H9 (cell line): ENCODE measurements at regions not wholly inside any gene's neighbourhood (a gene's known extent, or its start where the extent isn't known, plus 50 kb on each side); places are given as distances from the start of the nearest gene placed in this dataset.

ENCODE experiments used
- DNase-seq: peaks from one replicate; pipeline ENCODE4 v3.0.0-alpha.2; 2017
- H2AFZ ChIP-seq: one replicate; pipeline ENCODE4 v1.6.1; 2013; ENCODE audit warnings: mild to moderate bottlenecking, low read length, control low read depth, moderate library complexity
- H2AK5ac ChIP-seq: 2 replicates; pipeline ENCODE4 v1.6.1; 2013; ENCODE audit warnings: low read length, control low read depth, mixed read lengths; ENCODE audit not compliant: insufficient read length
- H2BK120ac ChIP-seq: one replicate; pipeline ENCODE4 v1.6.1; 2013; ENCODE audit warnings: low read depth, mild to moderate bottlenecking, low read length, control low read depth, inconsistent platforms; ENCODE audit not compliant: poor library complexity, severe bottlenecking
- H2BK12ac ChIP-seq: 2 replicates; pipeline ENCODE4 v1.6.1; 2013; ENCODE audit warnings: low read length, control low read depth, mixed read lengths, low read depth; ENCODE audit not compliant: insufficient read length
- H2BK15ac ChIP-seq: 2 replicates; pipeline ENCODE4 v1.6.1; 2013; ENCODE audit warnings: low read depth, low read length, control low read depth
- H2BK20ac ChIP-seq: one replicate; pipeline ENCODE4 v1.6.1; 2013; ENCODE audit warnings: low read depth, mild to moderate bottlenecking, low read length, control low read depth, inconsistent platforms; ENCODE audit not compliant: poor library complexity, severe bottlenecking
- H2BK5ac ChIP-seq: 2 replicates; pipeline ENCODE4 v1.6.1; 2013; ENCODE audit warnings: low read length, control low read depth, mixed read lengths; ENCODE audit not compliant: insufficient read length
- H3K14ac ChIP-seq: 2 replicates; pipeline ENCODE4 v1.6.1; 2013; ENCODE audit warnings: low read length, control low read depth; ENCODE audit not compliant: insufficient read depth
- H3K18ac ChIP-seq: 2 replicates; pipeline ENCODE4 v1.6.1; 2013; ENCODE audit warnings: low read depth, mild to moderate bottlenecking, mixed read lengths, low read length, control low read depth; ENCODE audit not compliant: insufficient read length
- H3K23ac ChIP-seq: 2 replicates; pipeline ENCODE4 v1.6.1; 2013; ENCODE audit warnings: low read length, control low read depth, mixed read lengths, low read depth; ENCODE audit not compliant: insufficient read length
- H3K23me2 ChIP-seq: 2 replicates; pipeline ENCODE4 v1.6.1; 2013; ENCODE audit warnings: low read depth, mild to moderate bottlenecking, mixed read lengths, low read length, control low read depth; ENCODE audit not compliant: insufficient read length, poor library complexity, severe bottlenecking
- H3K27ac ChIP-seq: 2 replicates; pipeline ENCODE4 v1.5.1; 2013; ENCODE audit warnings: low read length, control low read depth, mixed read lengths, low read depth; ENCODE audit not compliant: insufficient read length
- H3K27me3 ChIP-seq: 2 replicates; pipeline ENCODE4 v1.6.1; 2013; ENCODE audit warnings: low read length, control low read depth, inconsistent platforms; ENCODE audit not compliant: insufficient read depth
- H3K4ac ChIP-seq: 2 replicates; pipeline ENCODE4 v1.6.1; 2013; ENCODE audit warnings: low read depth, mild to moderate bottlenecking, control low read depth, inconsistent platforms, low read length, moderate library complexity
- H3K4me1 ChIP-seq: 2 replicates; pipeline ENCODE4 v1.6.1; 2013; ENCODE audit warnings: low read length, control low read depth, inconsistent platforms; ENCODE audit not compliant: insufficient read depth
- H3K4me2 ChIP-seq: 2 replicates; pipeline ENCODE4 v1.6.1; 2013; ENCODE audit warnings: low read length, control low read depth, mixed read lengths; ENCODE audit not compliant: insufficient read length, insufficient read depth
- H3K56ac ChIP-seq: 2 replicates; pipeline ENCODE4 v1.6.1; 2013; ENCODE audit warnings: low read depth, mild to moderate bottlenecking, mixed read lengths, low read length, control low read depth; ENCODE audit not compliant: insufficient read length
- H3K79me1 ChIP-seq: 2 replicates; pipeline ENCODE4 v1.6.1; 2013; ENCODE audit warnings: low read depth, mild to moderate bottlenecking, moderate library complexity, low read length, control low read depth, inconsistent platforms; ENCODE audit not compliant: insufficient read depth, poor library complexity, severe bottlenecking
- H3K79me2 ChIP-seq: 2 replicates; pipeline ENCODE4 v1.6.1; 2013; ENCODE audit warnings: low read length, control low read depth, inconsistent platforms; ENCODE audit not compliant: insufficient read depth
- H3K9ac ChIP-seq: 2 replicates; pipeline ENCODE4 v1.6.1; 2013; ENCODE audit warnings: low read length, control low read depth, mixed read lengths; ENCODE audit not compliant: insufficient read length; ENCODE audit errors: extremely low read depth
- H3K9me3 ChIP-seq: one replicate; pipeline ENCODE4 v1.6.1; 2013; ENCODE audit warnings: low read depth, low read length, inconsistent platforms; ENCODE audit not compliant: control insufficient read depth
- H3T11ph ChIP-seq: one replicate; pipeline ENCODE4 v1.6.1; 2013; ENCODE audit warnings: mild to moderate bottlenecking, low read length, control low read depth, inconsistent platforms
- H4K20me1 ChIP-seq: one replicate; pipeline ENCODE4 v1.6.1; 2013; ENCODE audit not compliant: control insufficient read depth, insufficient read length, insufficient read depth
- H4K5ac ChIP-seq: 2 replicates; pipeline ENCODE4 v1.6.1; 2013; ENCODE audit warnings: low read depth, mild to moderate bottlenecking, mixed read lengths, low read length, control low read depth; ENCODE audit not compliant: insufficient read length
- H4K8ac ChIP-seq: replicated peaks from 2 replicates; pipeline ENCODE4 v1.6.1; 2013; ENCODE audit warnings: low read length, control low read depth, mixed read lengths, low read depth; ENCODE audit not compliant: insufficient read length
- H4K91ac ChIP-seq: 2 replicates; pipeline ENCODE4 v1.6.1; 2013; ENCODE audit warnings: low read depth, mild to moderate bottlenecking, moderate library complexity, mixed read lengths, low read length, control low read depth; ENCODE audit not compliant: insufficient read length
- H3K27ac Mint-ChIP-seq, 3 experiments: 2 replicates in 2 of 3; 3 replicates in 1 of 3; pipeline ENCODE4 v1.8.0; 2020 to 2021; ENCODE audit warnings: mixed read lengths in 3 of 3, mild to moderate bottlenecking in 1 of 3, moderate library complexity in 1 of 3
- H3K27me3 Mint-ChIP-seq: 2 replicates; pipeline ENCODE4 v1.8.0; 2021; ENCODE audit warnings: low read depth, mild to moderate bottlenecking, moderate library complexity, mixed read lengths
- H3K36me3 Mint-ChIP-seq, 3 experiments: 2 replicates in 2 of 3; 3 replicates in 1 of 3; pipeline ENCODE4 v1.8.0; 2020 to 2021; ENCODE audit warnings: low read depth in 3 of 3, mixed read lengths in 3 of 3; ENCODE audit not compliant: insufficient read depth in 1 of 3
- H3K4me1 Mint-ChIP-seq, 2 experiments: 2 replicates each; pipeline ENCODE4 v1.8.0; 2020; ENCODE audit warnings: mixed read lengths in 2 of 2
- H3K4me3 Mint-ChIP-seq, 2 experiments: 2 replicates in 1 of 2; 3 replicates in 1 of 2; pipeline ENCODE4 v1.8.0; 2020 to 2021; ENCODE audit warnings: mild to moderate bottlenecking in 2 of 2, mixed read lengths in 2 of 2, moderate library complexity in 1 of 2
- H3K9me3 Mint-ChIP-seq, 2 experiments: 2 replicates in 1 of 2; 3 replicates in 1 of 2; pipeline ENCODE4 v1.8.0; 2020; ENCODE audit warnings: mild to moderate bottlenecking in 2 of 2, mixed read lengths in 2 of 2, moderate library complexity in 1 of 2
- CTCF ChIP-seq: fragments of 200-600 bp; sonication (generic); conservative IDR thresholded peaks from 3 replicates; pipeline ENCODE4 v1.8.0; 2021; ENCODE audit warnings: antibody characterized with exemption, mild to moderate bottlenecking
- WGBS: extraction: QIAGEN DNeasy Blood & Tissue Kit; methylation state at CpG from one replicate; pipeline ENCODE4 v1.1.7; 2013; ENCODE audit warnings: missing lambda C conversion rate, low lambda C conversion rate, mixed read lengths; ENCODE audit not compliant: insufficient read length; ENCODE audit errors: extremely low coverage; 5-methylcytosine and 5-hydroxymethylcytosine counted together

GRCh38 chr4:103445377-103445776, 247.2 kb upstream of the CENPE start:
- Histone ChIP-seq H3K27ac (no peak overlapping the region), H3K23ac (no peak overlapping the region), H4K5ac (no peak overlapping the region), H3K4ac (no peak overlapping the region), H3K9ac (no peak overlapping the region), H3K23me2 (no peaks in the 10 kb centered on the region), H4K8ac (no peak overlapping the region), H3T11ph (no peak overlapping the region), H2AK5ac (no peak overlapping the region), H2BK20ac (no peak overlapping the region), H3K79me2 (no peaks in the 10 kb centered on the region), H3K9me3 (no peaks in the 10 kb centered on the region), H4K20me1 (no peaks in the 10 kb centered on the region), H3K4me2 (no peak overlapping the region), H2AFZ (no peak overlapping the region), H3K56ac (no peak overlapping the region), H2BK120ac (no peak overlapping the region), H3K14ac (no peak overlapping the region), H4K91ac (no peak overlapping the region), H3K18ac (no peak overlapping the region), H2BK5ac (no peak overlapping the region), H3K4me1 (no peaks in the 10 kb centered on the region), H2BK12ac (no peak overlapping the region), H3K79me1 (no peaks in the 10 kb centered on the region), H2BK15ac (no peak overlapping the region), H3K27me3 (no peaks in the 10 kb centered on the region)
- Mint-ChIP-seq H3K27me3 (no peaks in the 10 kb centered on the region), H3K36me3 (no peaks in the 10 kb centered on the region), H3K9me3 (no peaks in the 10 kb centered on the region), H3K4me1 (peaks cover 2 to 4% of the 10 kb centered on the region in 2 experiments; a peak in 2 of 4 replicates), H3K27ac (peak overlapping the region in 1 of 3 experiments; percentile 4; a peak in 1 of 7 replicates), H3K4me3 (no peak overlapping the region)
- no CpG with 5 or more reads among the region's 1 CpG for WGBS
- TF ChIP-seq CTCF: no peak
- no peak for DNase-seq
